Upper lobe of left lung (tissue), 4 donors: ENCODE measurements at regions not wholly inside any gene's neighbourhood (a gene's known extent, or its start where the extent isn't known, plus 50 kb on each side); places are given as distances from the start of the nearest gene placed in this dataset.

Source experiments
- EP300 ChIP-seq, 4 donors: sonication (generic); formaldehyde crosslinking; IDR thresholded peaks; one replicate each; pipeline ENCODE4 v1.5.1; 2017; ENCODE audit warnings: antibody characterized with exemption in 4 of 4, control low read depth in 2 of 4
- POLR2AphosphoS5 ChIP-seq, 2 donors: sonication (generic); formaldehyde crosslinking; IDR thresholded peaks; one replicate each; pipeline ENCODE4 v1.5.1; 2017; ENCODE audit warnings: antibody characterized with exemption in 2 of 2
- TF ChIP-seq, protein P1 (sequence below), 6 experiments: fragments of 450-650 bp in 4 of 6; fragments of 200-600 bp in 2 of 6; sonication (generic) in 2 of 6; IDR thresholded peaks; one replicate each; pipeline ENCODE4 v1.5.1; 2016 to 2019; ENCODE audit warnings: antibody characterized with exemption in 6 of 6

GRCh38 chr10:83367036-83367435, 772.3 kb upstream of the GHITM start:
- TF ChIP-seq EP300 (IDR thresholded peaks at IDR 0.05) = no peak
- TF ChIP-seq POLR2AphosphoS5 (IDR thresholded peaks at IDR 0.05) = no peak
- TF ChIP-seq, protein P1, sequence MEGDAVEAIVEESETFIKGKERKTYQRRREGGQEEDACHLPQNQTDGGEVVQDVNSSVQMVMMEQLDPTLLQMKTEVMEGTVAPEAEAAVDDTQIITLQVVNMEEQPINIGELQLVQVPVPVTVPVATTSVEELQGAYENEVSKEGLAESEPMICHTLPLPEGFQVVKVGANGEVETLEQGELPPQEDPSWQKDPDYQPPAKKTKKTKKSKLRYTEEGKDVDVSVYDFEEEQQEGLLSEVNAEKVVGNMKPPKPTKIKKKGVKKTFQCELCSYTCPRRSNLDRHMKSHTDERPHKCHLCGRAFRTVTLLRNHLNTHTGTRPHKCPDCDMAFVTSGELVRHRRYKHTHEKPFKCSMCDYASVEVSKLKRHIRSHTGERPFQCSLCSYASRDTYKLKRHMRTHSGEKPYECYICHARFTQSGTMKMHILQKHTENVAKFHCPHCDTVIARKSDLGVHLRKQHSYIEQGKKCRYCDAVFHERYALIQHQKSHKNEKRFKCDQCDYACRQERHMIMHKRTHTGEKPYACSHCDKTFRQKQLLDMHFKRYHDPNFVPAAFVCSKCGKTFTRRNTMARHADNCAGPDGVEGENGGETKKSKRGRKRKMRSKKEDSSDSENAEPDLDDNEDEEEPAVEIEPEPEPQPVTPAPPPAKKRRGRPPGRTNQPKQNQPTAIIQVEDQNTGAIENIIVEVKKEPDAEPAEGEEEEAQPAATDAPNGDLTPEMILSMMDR (IDR thresholded peaks at IDR 0.05) = no peak
